A673 (cell line): ENCODE measurements at regions not wholly inside any gene's neighbourhood (a gene's known extent, or its start where the extent isn't known, plus 50 kb on each side); places are given as distances from the start of the nearest gene placed in this dataset.

Experiments used
- CTCF ChIP-seq: fragments of 300-800, 200-600 bp; sonication (generic); conservative IDR thresholded peaks from 2 replicates; pipeline ENCODE4 v1.5.1; 2017; ENCODE audit warnings: low read depth, mild to moderate bottlenecking, antibody characterized with exemption, low read length, moderate library complexity, mixed read lengths
- EZH2 ChIP-seq: fragments of 200-600 bp; sonication (generic); IDR thresholded peaks from 2 replicates; pipeline ENCODE4 v1.6.1; 2017; ENCODE audit warnings: borderline replicate concordance, low read depth, mild to moderate bottlenecking, mixed read lengths, antibody characterized with exemption, low read length; ENCODE audit not compliant: poor library complexity, severe bottlenecking

GRCh38 chr5:18119156-18119785 lies 485.0 kb downstream of the TAF11L14 start:
- TF ChIP-seq CTCF (no peak), EZH2 (no peak)
